ENCODE measurements at regions not wholly inside any gene's neighbourhood (a gene's known extent, or its start where the extent isn't known, plus 50 kb on each side); places are given as distances from the start of the nearest gene placed in this dataset.
A peak's percentile ranks its signal among the peaks of the same experiment; 100 is the strongest.
"Not testable (repeated sequence)": the region's sequence is repeated elsewhere in the genome, so short reads cannot be mapped to it uniquely, and the experiment has no call there.

DNA sequence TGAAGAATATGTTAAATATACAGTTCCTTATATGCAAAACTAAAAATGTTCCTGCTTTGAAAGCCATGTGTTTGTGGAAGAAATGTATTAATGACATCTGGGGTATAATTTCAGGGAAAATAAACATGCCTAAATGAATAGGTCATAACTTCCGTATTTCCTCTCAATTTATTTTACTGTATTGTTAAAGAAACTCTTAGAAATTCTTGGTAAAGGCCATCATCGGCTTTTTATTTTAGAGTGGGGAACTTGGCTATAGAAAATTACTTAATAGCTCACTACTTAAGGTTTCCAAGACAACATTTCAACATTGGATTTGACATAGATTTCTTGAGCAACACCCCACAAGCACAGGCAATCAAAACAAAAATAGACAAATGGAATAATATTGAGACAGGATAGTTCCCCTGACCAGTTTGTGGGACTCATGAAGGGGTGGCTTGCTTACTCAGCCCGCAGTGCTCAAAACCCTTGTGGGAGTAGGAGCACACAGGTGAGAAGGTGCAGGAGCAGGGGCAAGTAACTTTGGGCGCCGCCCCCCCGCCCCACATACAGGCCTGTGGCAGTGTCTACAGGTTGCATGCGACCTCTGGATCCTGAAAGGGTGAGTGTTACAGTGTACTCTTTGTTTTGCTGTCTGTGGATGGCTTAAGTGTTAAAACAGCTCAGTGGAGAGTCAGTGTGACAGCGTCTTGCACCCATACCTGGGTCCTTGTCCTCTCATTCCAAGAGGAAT lies 891.4 kb upstream of the C9orf72 start:
- DNase-seq (ENCODE audit: low spot score): no peak

DNA sequence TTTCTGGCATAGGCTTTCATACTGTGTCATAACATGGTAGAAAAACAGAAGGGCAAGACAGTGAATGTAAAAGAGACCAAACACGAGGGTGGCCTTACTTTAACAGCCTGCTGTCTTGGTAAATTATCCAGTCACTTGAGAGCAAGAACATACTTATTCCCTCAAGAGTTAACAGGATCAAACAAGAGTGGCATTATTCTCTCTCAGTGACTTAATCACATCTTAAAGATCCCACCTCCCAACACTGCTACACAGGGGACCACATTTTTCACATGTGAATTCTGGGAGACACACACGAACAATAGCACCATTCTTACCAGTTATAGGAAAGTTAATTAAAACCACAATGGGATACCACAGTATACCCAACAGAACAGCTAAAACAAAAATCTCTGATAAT lies 898.0 kb upstream of the C9orf72 start:
- DNase-seq (ENCODE audit: low spot score): no peak

DNA sequence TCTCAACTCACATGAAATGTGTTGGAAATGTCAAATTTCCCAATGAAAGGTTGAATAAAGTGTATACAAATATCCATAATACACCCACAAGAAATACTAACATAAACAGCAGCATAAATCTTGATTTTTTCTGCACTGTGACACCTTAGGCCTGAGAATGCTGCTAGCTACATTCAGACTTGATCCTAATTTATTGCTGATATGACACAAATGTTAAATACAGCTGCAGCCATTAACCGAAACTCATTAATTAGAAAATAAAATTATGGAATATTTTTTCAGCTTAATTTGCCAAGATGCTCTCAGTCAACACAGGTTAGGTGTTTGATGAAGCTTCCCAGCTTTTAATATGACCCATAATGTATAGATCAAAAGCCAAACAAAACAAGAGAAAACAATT lies 914.3 kb upstream of the C9orf72 start:
- no peak for DNase-seq (ENCODE audit: low spot score)

DNA sequence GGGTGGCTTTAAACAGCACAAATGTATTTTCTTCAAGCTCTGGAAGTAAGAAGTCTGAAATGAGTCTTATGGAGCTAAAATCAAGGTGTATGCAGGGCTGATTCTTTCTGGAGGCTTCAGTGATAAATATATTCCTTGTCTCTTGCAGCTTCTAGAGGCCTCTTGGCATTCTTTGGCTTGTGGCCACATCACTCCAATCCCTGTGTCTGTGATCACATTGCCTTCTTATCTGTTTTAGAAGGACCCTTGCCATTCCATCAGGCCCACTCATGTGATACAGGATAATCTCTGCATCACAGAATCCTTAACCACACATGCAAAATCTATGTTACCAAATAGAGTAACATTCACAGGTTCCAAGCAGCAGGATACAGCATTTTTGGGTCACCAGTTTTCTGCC lies 917.8 kb upstream of the C9orf72 start:
- DNase-seq (ENCODE audit: low spot score): no peak

DNA sequence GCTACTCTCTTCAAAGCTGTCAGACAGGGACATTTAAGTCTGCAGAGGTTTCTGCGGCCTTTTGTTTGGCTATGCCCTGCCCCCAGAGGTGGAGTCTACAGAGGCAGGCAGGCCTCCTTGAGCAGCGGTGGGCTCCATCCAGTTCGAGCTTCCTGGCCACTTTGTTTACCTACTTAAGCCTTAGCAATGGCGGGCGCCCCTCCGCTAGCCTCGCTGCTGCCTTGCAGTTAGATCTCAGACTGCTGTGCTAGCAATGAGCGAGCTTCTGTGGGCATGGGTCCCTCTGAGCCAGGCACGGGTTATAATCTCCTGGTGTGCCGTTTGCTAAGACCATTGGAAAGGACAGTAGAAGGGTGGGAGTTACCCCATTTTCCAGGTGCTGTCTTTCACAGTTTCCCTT lies 924.9 kb upstream of the C9orf72 start:
- DNase-seq (ENCODE audit: low spot score): not testable (repeated sequence)

DNA sequence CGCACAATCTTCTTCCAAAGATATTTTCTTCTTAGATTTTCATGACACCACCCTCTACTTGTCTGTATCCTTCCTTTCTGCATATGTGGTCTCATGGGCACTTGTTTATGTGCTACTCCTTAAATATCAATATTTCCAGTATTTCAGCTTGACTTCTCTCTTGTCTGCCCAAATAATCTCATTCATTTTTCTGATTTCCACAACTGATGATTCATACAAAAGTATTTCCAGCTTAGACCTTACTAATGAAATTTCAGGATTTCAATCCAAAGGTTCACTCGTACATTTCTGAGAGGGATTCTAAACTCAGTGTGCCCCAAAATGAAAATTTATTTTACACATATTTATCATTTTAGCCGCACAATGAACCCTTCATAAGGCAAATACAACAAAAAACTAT lies 928.9 kb upstream of the C9orf72 start:
- DNase-seq (ENCODE audit: low spot score): no peak

DNA sequence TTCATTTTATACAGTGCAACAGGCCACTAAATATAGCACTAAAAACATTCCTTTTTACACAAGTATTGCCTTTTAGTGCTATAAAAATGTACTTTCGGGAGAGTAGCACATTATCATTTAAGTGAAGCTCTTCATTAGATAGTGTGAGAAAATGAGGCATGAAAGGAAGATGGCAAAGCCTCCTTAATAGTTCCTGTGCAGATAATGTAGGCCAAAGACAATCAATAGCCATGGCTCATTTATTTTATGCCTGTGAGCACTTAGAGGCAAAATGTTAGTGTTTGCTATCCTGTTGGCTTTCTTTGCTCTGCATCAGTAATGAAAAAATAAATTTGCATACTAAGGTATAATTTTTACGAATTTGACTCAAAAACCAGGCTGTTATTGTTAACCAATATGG lies 929.5 kb upstream of the C9orf72 start:
- DNase-seq (ENCODE audit: low spot score): no peak

DNA sequence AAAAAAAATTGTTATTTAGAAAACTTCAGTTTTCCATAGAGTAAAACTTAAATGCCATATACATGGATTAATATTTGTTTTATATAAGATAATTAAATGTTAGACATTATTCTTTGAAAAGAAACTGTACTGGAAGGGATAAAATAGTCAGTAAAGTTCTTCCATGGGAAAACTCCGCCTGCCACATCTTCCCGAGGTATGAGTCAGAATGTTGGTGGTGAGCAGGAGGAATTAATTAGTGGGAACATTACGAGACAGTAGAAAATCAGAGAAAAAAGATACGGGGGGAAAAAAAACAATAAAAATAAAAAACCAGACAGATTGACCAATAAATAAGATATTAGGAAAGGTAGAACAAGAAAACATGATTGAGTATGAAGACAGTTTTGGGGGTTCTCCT lies 930.3 kb upstream of the C9orf72 start:
- DNase-seq (ENCODE audit: low spot score): no peak

DNA sequence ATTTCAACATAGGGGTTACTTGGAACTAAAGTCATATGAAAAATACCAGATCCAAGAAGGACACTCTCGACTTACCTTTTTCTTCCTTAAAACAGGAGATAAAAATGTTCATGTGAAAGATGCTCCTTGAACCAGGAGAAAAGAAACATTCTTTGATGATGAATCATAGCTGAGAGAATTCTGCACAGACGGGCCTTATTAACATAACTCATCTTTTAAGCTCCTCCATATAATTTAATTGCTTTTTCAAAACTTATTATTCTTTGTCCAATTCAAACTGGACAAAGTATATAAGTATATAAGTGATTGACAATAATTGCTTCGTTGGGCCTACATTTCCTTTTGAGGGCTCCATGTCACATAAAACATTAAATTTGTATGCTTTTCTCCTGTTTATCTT lies 945.2 kb upstream of the C9orf72 start:
- no peak for DNase-seq (ENCODE audit: low spot score)

DNA sequence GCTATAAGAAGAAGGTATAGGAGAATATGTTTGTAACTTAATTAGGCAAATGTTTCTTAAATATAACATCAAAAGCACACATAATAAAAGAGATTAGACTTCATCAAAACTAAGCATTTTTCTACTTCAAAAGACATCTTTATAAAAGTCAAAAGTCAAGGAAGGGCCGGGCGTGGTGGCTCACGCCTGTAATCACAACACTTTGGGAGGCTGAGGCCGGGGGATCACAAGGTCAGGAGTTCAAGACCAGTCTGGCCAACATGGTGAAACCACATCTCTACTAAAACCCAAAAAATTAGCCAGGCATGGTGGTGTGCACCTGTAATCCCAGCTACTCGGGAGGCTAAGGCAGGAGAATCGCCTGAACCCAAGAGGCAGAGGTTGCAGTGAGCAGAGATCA lies 951.0 kb upstream of the C9orf72 start:
- DNase-seq (ENCODE audit: low spot score): not testable (repeated sequence)

DNA sequence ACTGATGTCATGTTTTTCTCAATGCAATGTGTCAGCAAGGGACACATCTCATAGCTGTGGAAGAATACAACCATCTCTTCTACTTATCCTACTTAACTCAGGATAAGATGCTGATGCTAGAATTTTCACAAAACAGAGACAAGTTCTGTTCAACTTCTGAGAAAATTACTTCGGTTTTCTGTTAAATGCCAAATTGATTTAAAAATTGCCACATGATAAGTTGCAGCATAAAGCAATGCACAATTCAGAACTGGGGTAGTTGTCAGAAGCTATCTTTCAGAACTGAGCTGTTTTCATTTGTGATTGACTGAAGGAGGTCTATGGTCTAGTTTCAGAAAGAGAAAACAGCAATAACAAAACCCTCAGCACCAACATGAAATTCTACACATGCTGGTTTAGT lies 954.8 kb upstream of the C9orf72 start:
- no peak for DNase-seq (ENCODE audit: low spot score)

DNA sequence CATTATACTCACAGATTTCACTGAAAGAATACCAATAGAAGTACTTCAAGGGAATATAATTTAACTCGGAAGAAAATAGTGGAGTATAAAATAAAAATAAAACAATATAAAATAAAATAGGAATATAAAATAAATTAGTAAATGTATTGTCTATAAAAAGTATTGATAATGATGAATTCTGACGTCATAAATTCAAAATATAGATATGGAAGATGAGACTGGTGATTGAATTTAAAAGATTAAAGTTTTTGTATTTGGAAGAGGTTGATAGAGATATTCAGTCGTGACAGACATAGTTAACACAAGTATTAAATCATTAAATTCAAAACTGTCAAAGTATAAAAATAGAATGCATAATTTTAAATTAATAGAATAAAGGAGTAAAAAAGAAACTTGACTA lies 964.9 kb upstream of the C9orf72 start:
- DNase-seq (ENCODE audit: low spot score): no peak

DNA sequence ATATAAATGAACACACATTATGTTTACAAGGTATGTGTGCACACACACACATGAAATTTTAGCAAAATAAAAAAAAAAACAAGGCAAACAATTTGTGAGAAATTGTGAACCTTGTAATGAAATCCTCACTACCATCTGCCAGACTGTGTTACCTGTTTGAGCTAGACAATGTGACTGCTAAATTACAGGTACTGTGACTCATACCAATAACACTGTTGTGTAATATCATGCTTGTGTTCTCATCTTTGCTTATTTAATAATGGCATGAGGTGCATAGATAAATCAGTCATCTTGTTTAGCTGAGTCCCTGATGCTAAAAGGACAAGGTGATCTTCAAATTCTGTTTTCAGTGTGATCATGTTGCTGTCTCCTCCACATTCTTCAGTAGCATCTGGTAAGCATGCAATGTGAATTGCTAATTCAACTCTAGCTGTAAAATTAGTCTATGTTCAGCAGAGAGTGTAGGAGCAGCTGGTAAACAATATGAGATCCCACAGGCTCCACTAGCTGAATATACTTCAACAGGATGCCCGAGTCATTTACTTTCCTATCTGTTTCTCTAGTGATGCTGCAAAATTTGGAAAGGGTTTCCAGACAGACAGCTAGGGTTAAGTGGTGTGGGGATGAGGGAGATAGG lies 966.3 kb upstream of the C9orf72 start:
- peak; percentile 45 for DNase-seq (ENCODE audit: low spot score)

DNA sequence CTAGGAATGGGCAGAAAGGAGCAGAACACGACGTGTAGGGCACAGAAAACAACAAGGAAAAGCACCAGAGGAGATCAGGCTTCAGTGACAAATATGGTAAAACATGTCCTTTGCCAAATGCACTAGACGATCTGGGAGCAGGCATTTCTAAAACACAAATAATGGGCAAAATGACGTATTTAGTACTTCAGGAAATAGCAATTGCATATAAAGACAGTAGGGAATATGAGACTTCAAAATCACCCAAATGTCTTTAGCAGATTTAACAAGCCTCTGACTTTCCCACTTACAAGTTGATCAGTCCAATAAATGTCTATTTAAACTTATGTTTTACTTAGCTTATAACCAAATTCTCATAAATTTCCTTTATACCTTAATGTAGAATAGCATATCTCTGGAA lies 969.6 kb upstream of the C9orf72 start:
- DNase-seq (ENCODE audit: low spot score): no peak

DNA sequence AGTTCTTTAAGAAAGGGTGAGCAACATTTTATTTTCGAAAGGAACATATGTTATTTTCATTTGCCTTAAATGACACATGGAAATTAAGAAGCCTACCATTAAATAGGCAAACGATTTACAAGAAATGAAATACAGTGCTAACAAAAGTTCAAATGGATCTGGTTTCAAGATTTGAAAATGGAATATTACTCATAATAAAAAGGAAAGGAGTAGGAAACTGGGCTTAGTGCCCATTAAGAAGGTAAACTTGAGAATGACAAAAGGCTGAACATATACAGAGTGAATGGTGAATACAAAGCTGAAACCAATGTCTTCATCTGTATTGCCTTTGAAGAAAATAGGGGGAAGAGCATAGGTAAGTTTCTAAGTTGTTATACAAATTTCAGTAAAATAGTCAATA lies 974.2 kb upstream of the C9orf72 start:
- DNase-seq (ENCODE audit: low spot score): no peak

DNA sequence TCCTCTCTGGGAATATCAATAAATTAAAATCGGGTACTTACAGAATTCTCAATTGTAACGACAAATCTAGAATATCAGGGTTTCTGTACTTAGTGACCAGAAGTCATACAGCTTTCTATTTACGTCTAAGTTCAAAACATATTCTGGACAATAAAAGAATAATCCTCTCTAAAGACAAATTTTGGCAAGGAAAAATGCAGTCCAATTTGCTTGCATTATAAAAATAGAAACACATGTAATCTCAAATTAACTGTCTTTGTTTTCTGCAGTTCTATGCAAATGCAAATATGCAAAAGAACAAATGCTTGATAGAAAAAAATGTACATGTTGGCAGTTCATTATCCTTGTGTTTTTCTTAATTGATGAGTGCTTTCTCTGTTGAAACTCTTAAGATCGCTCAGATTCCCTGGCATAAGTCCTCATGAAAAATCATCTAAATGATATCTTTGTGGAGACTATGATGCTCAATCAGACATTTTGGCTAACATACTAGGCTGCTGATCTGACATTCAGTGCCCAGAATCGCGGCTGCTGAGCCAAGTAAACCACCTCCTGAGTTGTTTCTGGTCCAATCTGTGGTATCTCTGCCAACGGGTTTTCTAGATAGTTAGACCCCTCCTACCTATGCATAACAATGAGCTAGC lies 990.1 kb upstream of the C9orf72 start:
- peak; percentile 23 for DNase-seq (ENCODE audit: low spot score)

DNA sequence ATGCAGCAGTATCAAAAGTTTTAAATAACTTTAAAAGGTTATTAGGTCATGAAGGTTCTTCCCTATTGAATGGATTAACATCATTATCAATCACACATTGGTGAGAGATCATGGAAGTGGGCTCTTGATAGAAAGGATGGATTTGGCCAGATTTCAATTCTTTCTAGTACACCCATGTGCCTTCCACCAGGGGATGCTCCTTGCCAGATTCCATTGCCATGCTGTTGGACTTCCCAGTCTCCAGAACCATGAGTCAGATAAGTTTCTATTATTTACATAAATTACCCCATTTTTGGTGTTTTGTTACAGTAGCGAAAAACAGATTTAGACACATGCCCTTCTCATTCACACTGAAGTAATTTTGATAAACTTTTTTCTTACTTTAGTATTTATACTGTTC lies 1010.6 kb upstream of the C9orf72 start:
- no peak for DNase-seq (ENCODE audit: low spot score)

DNA sequence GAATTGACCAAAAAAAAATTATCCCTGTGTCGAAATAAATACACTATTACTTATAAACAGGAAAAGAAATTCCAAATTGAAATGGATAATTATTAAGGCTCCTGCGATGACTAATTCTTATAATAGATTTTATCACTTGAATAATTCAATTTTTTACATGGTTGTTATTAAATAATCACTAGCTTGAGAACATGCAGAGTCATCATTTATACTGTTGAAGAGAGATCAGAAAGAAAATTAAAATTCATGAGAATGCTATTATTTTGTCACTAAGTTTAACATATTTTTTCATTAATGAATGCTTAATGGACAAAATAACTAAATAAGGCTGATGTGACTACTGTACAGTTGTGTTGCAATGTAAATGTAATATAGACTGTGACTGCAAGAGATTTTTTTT lies 1011.3 kb upstream of the C9orf72 start:
- no peak for DNase-seq (ENCODE audit: low spot score)

DNA sequence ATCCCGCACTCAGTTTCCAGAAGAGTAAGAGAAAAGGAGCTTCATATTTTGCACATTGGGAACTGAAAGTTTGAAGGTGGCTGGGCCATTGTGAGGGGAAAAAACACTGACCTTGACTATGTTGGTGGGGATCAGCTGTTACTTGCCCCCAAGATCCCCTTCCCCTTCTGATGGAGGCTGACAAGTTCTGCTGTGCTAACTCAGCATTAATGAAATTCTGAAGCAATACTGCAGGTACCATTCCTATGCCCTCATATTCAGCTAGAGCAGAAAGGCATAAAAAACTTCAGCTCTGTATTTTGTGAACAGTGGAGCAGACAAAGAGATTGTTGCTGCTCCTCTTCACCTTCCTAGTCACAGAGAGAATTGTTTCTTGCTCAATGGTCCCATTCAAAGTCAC lies 1013.8 kb upstream of the C9orf72 start:
- DNase-seq (ENCODE audit: low spot score): no peak

DNA sequence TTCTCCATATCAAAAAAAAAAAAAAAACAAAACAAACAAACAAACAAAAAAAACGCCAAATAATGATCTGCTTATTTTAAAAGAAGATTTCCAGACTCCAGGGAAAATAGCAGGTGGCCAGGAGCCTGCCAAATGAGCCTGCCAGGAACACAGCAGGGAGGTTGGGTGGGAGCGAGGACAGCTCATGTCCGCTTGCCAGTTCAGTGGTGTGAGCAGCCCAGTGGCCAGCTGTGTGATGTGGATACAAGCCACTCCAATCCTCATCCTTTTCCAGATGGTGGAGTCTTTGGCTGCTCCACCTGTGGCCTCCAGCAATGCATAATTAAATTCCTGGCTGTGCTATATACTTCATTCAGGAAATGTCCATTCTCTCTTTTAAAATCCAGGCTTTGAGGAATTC lies 1025.1 kb upstream of the C9orf72 start:
- peak; percentile 52 for DNase-seq (ENCODE audit: low spot score)

DNA sequence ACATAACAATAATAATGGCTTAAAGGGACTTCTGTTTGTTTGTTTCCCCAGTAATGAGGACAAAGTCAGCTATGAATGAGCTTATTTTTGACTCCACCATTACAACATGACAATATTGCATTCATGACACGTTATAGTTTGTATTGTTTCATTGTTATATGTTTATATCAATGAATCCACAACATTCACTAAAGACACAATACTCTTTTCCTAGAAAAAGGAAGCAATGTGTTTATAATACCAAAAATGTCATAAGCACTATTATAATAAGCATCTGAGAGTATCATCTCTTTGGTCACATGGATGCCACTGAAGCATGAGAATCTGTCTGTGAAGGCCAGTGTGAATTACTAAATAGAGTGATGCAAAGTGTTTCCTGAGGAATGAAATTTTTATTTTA lies 1026.9 kb upstream of the C9orf72 start:
- DNase-seq (ENCODE audit: low spot score): peak; percentile 24

DNA sequence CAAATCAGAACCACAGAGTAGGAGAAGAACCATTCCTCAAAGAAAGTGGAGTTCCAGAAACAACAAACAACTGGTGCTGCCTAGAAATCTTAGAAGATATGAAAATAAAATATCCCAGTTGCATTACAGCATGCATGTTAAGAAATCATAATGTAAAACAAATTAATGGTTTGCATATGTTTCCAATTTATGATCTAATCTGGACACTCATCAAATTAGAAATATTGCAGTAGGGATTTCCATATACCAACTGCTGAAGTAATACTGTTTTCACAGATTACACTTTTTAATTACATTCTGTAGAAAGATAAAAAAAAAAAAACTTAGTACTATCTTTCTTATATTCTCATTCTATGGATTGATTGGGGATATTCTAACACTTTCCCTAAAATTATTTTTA lies 1034.6 kb upstream of the C9orf72 start:
- DNase-seq (ENCODE audit: low spot score): no peak

DNA sequence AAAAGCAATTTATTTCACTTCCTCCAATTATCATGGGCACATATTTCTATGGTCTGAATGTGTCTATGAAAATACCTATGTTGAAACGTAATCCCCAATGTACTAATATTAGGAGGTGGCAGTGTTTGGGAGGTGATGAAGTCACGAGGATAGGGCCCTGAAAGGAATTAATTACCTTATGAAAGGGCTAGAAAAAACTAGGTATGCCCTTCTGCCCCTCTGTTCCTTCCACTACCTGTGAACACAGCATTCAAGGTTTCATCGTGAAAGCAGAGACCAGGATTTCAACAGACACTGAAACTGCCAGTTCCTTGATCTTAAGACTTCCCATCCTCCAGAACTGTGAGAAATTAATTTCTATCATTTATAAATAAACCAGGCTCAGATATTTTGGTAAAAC lies 1037.1 kb upstream of the C9orf72 start:
- no peak for DNase-seq (ENCODE audit: low spot score)

DNA sequence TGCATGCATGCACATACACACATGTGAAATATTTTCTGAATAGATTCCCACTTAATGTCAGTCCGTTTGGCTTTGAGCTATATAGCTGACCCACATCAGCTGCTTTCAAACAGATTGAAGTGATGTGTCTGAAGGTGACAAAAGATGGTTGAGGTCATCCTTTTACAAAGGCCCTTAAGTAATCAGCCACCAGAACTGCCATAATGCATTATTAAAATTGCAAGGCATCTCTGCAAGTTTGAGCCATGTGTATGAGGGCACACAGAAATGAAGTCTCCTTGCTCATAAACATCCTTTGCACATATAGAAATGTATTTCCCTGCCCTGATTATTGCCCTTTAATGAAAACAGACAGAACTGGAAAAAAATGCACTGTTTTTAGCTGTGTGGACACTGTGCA lies 1043.0 kb upstream of the C9orf72 start:
- no peak for DNase-seq (ENCODE audit: low spot score)
